WI38 (cell line): ENCODE measurements at regions not wholly inside any gene's neighbourhood (a gene's known extent, or its start where the extent isn't known, plus 50 kb on each side); places are given as distances from the start of the nearest gene placed in this dataset.

ENCODE experiments used
- H3K4me3 ChIP-seq: 2 replicates; pipeline ENCODE4 v1.5.1; 2011; ENCODE audit warnings: low read depth, mild to moderate bottlenecking, control low read depth, low read length
- CTCF ChIP-seq: IDR thresholded peaks from 2 replicates; pipeline ENCODE4 v1.5.1; 2012; ENCODE audit warnings: low read depth, mild to moderate bottlenecking, control low read depth, low read length

GRCh38 chrX:97847885-97848679 is 964.4 kb downstream of the RPA4 start:
- H3K4me3 ChIP-seq: no peak overlapping the region
- no peak for TF ChIP-seq CTCF

- H3K4me3 ChIP-seq: no peak overlapping the region
- no peak for TF ChIP-seq CTCF
Measured at GRCh38 chrX:97849951-97850350, 966.2 kb downstream of the RPA4 start.

GRCh38 chrX:97850911-97851310 is 967.2 kb downstream of the RPA4 start:
- no peak overlapping the region for H3K4me3 ChIP-seq
- no peak for TF ChIP-seq CTCF

- H3K4me3 ChIP-seq: no peak overlapping the region
- TF ChIP-seq CTCF: no peak
Measured at GRCh38 chrX:97854086-97854485, 970.4 kb downstream of the RPA4 start.

- no peak for TF ChIP-seq CTCF
- no peak overlapping the region for H3K4me3 ChIP-seq
Measured at GRCh38 chrX:97858592-97858991, 974.9 kb downstream of the RPA4 start.

- H3K4me3 ChIP-seq: no peak overlapping the region
- no peak for TF ChIP-seq CTCF
Measured at GRCh38 chrX:97860226-97860625, 976.5 kb downstream of the RPA4 start.

GRCh38 chrX:97863261-97863660 is 979.6 kb downstream of the RPA4 start:
- TF ChIP-seq CTCF: no peak
- H3K4me3 ChIP-seq: no peak overlapping the region
